SK-N-SH (cell line): ENCODE measurements at regions not wholly inside any gene's neighbourhood (a gene's known extent, or its start where the extent isn't known, plus 50 kb on each side); places are given as distances from the start of the nearest gene placed in this dataset.

ENCODE experiments used
- CTCF ChIA-PET: fragments of 300-600, 350-600 bp; formaldehyde crosslinking; extraction: SDS; loops from one replicate; lab custom pipeline; 2021; lab: Yijun Ruan, JAX
- POLR2A ChIA-PET: fragments of 350-600 bp; sonication (Branson Sonifier 250); formaldehyde crosslinking; extraction: SDS; loops from one replicate; lab custom pipeline; 2020; ENCODE audit warnings: antibody characterized with exemption, inconsistent platforms; lab: Yijun Ruan, JAX
- DNase-seq: peaks from one replicate; pipeline ENCODE4 v3.0.0; 2012
- H2AFZ ChIP-seq: fragments of 200-600 bp; sonication (generic); 2 replicates; pipeline ENCODE4 v1.8.1; 2016; ENCODE audit warnings: antibody characterized with exemption, mild to moderate bottlenecking, low read depth
- H3F3A ChIP-seq: fragments of 200-600 bp; sonication (generic); replicated peaks from 2 replicates; pipeline ENCODE3; 2016; ENCODE audit warnings: antibody characterized with exemption, mild to moderate bottlenecking; ENCODE audit not compliant: insufficient read depth
- H3K27ac ChIP-seq, 2 experiments: fragments of 200-500 bp in 1 of 2; fragments of 200-600 bp in 1 of 2; sonication (Bioruptor generic) in 1 of 2; sonication (generic), shearing (Covaris generic) in 1 of 2; 2 replicates each; pipeline versions ENCODE4 v1.5.1 to v1.6.1; 2014 to 2016; ENCODE audit warnings: low read depth in 2 of 2, inconsistent platforms in 1 of 2, low read length in 1 of 2, mild to moderate bottlenecking in 1 of 2, mixed read lengths in 1 of 2
- H3K27me3 ChIP-seq: fragments of 200-600 bp; sonication (generic), shearing (Covaris generic); 2 replicates; pipeline ENCODE4 v1.6.1; 2016; ENCODE audit warnings: mixed run types; ENCODE audit not compliant: insufficient read depth
- H3K36me3 ChIP-seq, 2 experiments: fragments of 200-500 bp in 1 of 2; fragments of 200-600 bp in 1 of 2; sonication (Bioruptor generic) in 1 of 2; sonication (generic) in 1 of 2; replicated peaks in 1 of 2; 2 replicates each; pipeline versions ENCODE3 to v1.5.1; 2014 to 2016; ENCODE audit warnings: low read length in 1 of 2, mild to moderate bottlenecking in 1 of 2; ENCODE audit not compliant: insufficient read depth in 2 of 2, control insufficient read depth in 1 of 2
- H3K4me1 ChIP-seq, 2 experiments: fragments of 200-500 bp in 1 of 2; fragments of 200-600 bp in 1 of 2; sonication (Bioruptor generic) in 1 of 2; sonication (generic), shearing (Covaris generic) in 1 of 2; 2 replicates each; pipeline versions ENCODE4 v1.5.1 to v1.6.1; 2014 to 2016; ENCODE audit warnings: low read depth in 1 of 2, low read length in 1 of 2, mixed run types in 1 of 2; ENCODE audit not compliant: insufficient read depth in 2 of 2, control insufficient read depth in 1 of 2
- H3K4me2 ChIP-seq: fragments of 200-600 bp; sonication (generic), shearing (Covaris generic); 2 replicates; pipeline ENCODE4 v1.6.1; 2017; ENCODE audit warnings: mixed run types
- H3K4me3 ChIP-seq, 2 experiments: fragments of 200-500 bp in 1 of 2; fragments of 200-600 bp in 1 of 2; sonication (Bioruptor generic) in 1 of 2; sonication (generic), shearing (Covaris generic) in 1 of 2; 2 replicates each; pipeline versions ENCODE4 v1.5.1 to v1.8.1; 2014 to 2016; ENCODE audit warnings: low read depth in 2 of 2, inconsistent platforms in 1 of 2, low read length in 1 of 2, mild to moderate bottlenecking in 1 of 2, mixed read lengths in 1 of 2, moderate library complexity in 1 of 2
- H3K79me2 ChIP-seq: fragments of 200-600 bp; sonication (generic); 2 replicates; pipeline ENCODE4 v1.8.1; 2017; ENCODE audit warnings: mild to moderate bottlenecking; ENCODE audit not compliant: insufficient read depth
- H3K9ac ChIP-seq: fragments of 200-600 bp; sonication (generic); 2 replicates; pipeline ENCODE4 v1.6.1; 2017; ENCODE audit warnings: mixed run types
- H3K9me2 ChIP-seq: fragments of 200-600 bp; sonication (generic); 2 replicates; pipeline ENCODE4 v1.6.1; 2017; ENCODE audit warnings: mixed run types
- H3K9me3 ChIP-seq: fragments of 200-600 bp; sonication (generic); 2 replicates; pipeline ENCODE4 v1.6.1; 2017; ENCODE audit warnings: mixed run types, mild to moderate bottlenecking, moderate library complexity
- H4K20me1 ChIP-seq: fragments of 200-600 bp; sonication (generic); 2 replicates; pipeline ENCODE4 v1.6.1; 2017; ENCODE audit warnings: mild to moderate bottlenecking, mixed run types; ENCODE audit not compliant: insufficient read depth
- CHD2 ChIP-seq: fragments of 150-350 bp; IDR thresholded peaks from 2 replicates; pipeline ENCODE4 v1.6.1; 2018; ENCODE audit warnings: low read length; ENCODE audit not compliant: partially characterized antibody
- JUND ChIP-seq: IDR thresholded peaks from 2 replicates; pipeline ENCODE4 v1.4.0; 2012
- MEF2A ChIP-seq: IDR thresholded peaks from 2 replicates; pipeline ENCODE4 v1.4.0; 2012; ENCODE audit warnings: low read depth, borderline replicate concordance
- NRF1 ChIP-seq: IDR thresholded peaks from 2 replicates; pipeline ENCODE4 v1.6.1; 2012; ENCODE audit warnings: low read depth, mild to moderate bottlenecking, low read length
- RAD21 ChIP-seq: IDR thresholded peaks from 2 replicates; pipeline ENCODE4 v1.6.1; 2012; ENCODE audit warnings: mild to moderate bottlenecking, low read length
- RFX5 ChIP-seq: IDR thresholded peaks from 2 replicates; pipeline ENCODE4 v1.6.1; 2012; ENCODE audit warnings: mild to moderate bottlenecking, improper control_type of control experiment, low read length
- RXRA ChIP-seq: IDR thresholded peaks from 2 replicates; pipeline ENCODE4 v1.4.0; 2012; ENCODE audit warnings: low read depth, mild to moderate bottlenecking, borderline replicate concordance
- SMC3 ChIP-seq: IDR thresholded peaks from 2 replicates; pipeline ENCODE4 v1.6.1; 2012; ENCODE audit warnings: low read depth, low read length, improper control_type of control experiment
- TAF1 ChIP-seq: IDR thresholded peaks from 2 replicates; pipeline ENCODE4 v1.6.1; 2012; ENCODE audit warnings: low read depth, mild to moderate bottlenecking, low read length, moderate library complexity, borderline replicate concordance
- TEAD4 ChIP-seq: IDR thresholded peaks from 2 replicates; pipeline ENCODE4 v1.4.0; 2012; ENCODE audit warnings: mild to moderate bottlenecking, borderline replicate concordance; ENCODE audit not compliant: insufficient read depth
- YY1 ChIP-seq: IDR thresholded peaks from 2 replicates; pipeline ENCODE4 v1.4.0; 2012; ENCODE audit warnings: low read depth, mild to moderate bottlenecking
- WGBS: methylation state at CpG from one replicate; pipeline ENCODE4 v1.1.6; 2017; ENCODE audit warnings: low lambda C conversion rate; 5-methylcytosine and 5-hydroxymethylcytosine counted together
- TF ChIP-seq, protein P1 (sequence below): IDR thresholded peaks from 2 replicates; pipeline ENCODE4 v1.4.0; 2012; ENCODE audit warnings: low read depth, borderline replicate concordance
- TF ChIP-seq, protein P2 (sequence below): IDR thresholded peaks from 2 replicates; pipeline ENCODE4; 2012

DNA sequence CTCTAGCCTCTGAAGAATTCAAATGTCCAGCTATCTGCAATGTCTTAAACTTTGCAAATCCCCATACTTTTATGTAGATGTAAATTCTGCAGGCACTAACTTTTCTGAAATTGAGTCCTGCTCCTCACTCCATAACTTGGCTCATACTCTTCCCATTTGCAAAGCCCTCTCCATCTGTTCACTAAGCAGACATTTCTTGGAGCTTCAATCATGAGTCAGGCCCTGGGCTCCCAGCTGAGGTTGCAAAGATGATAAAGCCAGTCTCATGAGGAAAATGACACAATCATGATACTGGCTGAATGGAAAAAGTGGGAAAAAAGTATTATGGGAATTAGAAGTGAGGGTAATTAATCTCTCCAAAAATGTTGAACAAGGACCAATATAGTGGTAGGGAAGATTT lies 507.6 kb downstream of the NR2F2 start:
- Histone ChIP-seq H3K9me3 (no peaks in the 10 kb centered on the region), H3K4me2 (no peak overlapping the region), H3K27me3 (no peaks in the 10 kb centered on the region), H3K79me2 (no peaks in the 10 kb centered on the region), H3K4me3 (no peak overlapping the region), H2AFZ (no peak overlapping the region), H3K27ac (no peak overlapping the region), H3K9ac (no peak overlapping the region), H3K36me3 (no peaks in the 10 kb centered on the region), H3K4me1 (peaks cover 0 to 4% of the 10 kb centered on the region in 2 experiments; a peak in 1 of 4 replicates), H3K9me2 (no peaks in the 10 kb centered on the region), H3F3A (no peaks in the 10 kb centered on the region), H4K20me1 (no peaks in the 10 kb centered on the region)
- no peak for DNase-seq
- TF ChIP-seq RFX5 (no peak), YY1 (no peak), NRF1 (no peak)
- TF ChIP-seq, protein P1, sequence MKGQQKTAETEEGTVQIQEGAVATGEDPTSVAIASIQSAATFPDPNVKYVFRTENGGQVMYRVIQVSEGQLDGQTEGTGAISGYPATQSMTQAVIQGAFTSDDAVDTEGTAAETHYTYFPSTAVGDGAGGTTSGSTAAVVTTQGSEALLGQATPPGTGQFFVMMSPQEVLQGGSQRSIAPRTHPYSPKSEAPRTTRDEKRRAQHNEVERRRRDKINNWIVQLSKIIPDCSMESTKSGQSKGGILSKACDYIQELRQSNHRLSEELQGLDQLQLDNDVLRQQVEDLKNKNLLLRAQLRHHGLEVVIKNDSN: no peak
- CTCF ChIA-PET: no interaction called here
- POLR2A ChIA-PET: no interaction called here

DNA sequence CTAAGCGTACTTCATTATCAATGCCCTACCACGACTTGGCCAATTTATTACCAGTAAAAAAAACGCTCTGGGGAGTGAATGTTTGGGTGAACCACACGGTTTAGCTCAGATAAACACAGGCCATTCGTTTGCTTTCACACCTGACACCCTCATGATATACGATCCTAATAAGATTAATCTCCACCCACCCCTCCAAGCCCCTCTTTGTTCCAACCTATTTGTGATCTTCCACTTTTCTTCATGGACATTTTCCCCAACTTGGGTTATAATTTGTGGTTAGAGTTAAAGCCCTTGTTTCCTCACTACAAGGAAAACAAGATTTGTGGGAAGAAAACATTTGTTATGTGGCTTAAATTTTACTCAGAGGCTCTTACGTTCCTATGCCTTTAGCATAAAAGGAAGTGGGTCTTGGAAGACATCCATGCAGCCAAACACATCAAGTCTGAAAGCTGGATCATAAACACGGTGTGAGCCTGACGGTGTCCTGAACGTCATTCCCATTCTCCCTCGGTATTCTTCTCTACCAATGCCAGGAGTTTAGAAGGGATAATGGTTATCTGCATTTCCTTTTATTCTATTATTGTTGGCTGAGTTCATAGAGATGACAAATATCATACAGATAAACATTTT lies 518.9 kb downstream of the NR2F2 start:
- no peaks in the 10 kb centered on the region for H3K27me3 ChIP-seq
- H3K9me2 ChIP-seq: no peaks in the 10 kb centered on the region
- no peak overlapping the region for H3K4me3 ChIP-seq
- no peak for DNase-seq
- ChIA-PET CTCF (no interaction called here), POLR2A (no interaction called here)
- WGBS: 9% methylated on average over 11 of the region's 11 CpGs
- H3K79me2 ChIP-seq: no peaks in the 10 kb centered on the region
- H3K9ac ChIP-seq: no peak overlapping the region
- H3K36me3 ChIP-seq: no peaks in the 10 kb centered on the region
- H3K27ac ChIP-seq: no peak overlapping the region
- no peak overlapping the region for H2AFZ ChIP-seq
- TF ChIP-seq SMC3 (no peak), RAD21 (no peak), RXRA (no peak), MEF2A (no peak), RFX5 (no peak), TAF1 (no peak)
- TF ChIP-seq, protein P2, sequence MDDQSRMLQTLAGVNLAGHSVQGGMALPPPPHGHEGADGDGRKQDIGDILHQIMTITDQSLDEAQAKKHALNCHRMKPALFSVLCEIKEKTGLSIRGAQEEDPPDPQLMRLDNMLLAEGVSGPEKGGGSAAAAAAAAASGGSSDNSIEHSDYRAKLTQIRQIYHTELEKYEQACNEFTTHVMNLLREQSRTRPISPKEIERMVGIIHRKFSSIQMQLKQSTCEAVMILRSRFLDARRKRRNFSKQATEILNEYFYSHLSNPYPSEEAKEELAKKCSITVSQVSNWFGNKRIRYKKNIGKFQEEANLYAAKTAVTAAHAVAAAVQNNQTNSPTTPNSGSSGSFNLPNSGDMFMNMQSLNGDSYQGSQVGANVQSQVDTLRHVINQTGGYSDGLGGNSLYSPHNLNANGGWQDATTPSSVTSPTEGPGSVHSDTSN: no peak
- no peaks in the 10 kb centered on the region for H4K20me1 ChIP-seq
- H3K4me1 ChIP-seq: no peaks in the 10 kb centered on the region; a peak in 1 of 4 replicates
- no peak overlapping the region for H3K4me2 ChIP-seq
- no peaks in the 10 kb centered on the region for H3F3A ChIP-seq
- H3K9me3 ChIP-seq: no peaks in the 10 kb centered on the region

DNA sequence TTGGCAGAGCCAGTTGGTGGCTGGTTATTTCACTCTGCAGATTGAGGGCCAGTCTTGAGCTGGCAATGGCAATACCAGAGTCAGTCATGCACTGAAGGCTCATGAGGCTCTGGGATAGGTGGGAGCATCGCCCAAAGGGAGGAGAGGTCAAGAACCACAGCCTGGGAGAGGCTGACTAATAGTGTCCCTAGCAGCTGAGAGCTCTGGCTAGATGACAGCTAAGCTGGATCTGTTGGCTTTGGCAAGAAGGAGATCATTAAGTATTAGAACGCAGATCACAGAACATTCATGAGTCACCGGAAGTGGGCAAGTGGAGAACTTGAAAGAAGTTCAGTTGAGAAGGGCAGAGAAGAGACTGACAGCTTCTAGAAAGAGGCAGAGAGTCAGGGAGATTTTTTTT lies 521.1 kb downstream of the NR2F2 start:
- CTCF ChIA-PET: no interaction called here
- H3K4me3 ChIP-seq: no peak overlapping the region
- POLR2A ChIA-PET: no interaction called here
- no peak overlapping the region for H2AFZ ChIP-seq
- TF ChIP-seq CHD2: no peak
- TF ChIP-seq YY1: no peak
- TF ChIP-seq TEAD4: no peak
- no peak for TF ChIP-seq TAF1
- no peak for TF ChIP-seq JUND
- TF ChIP-seq, all 33 proteins: peak for 0
- no peaks in the 10 kb centered on the region for H3K27me3 ChIP-seq
- no peak for DNase-seq
- no peaks in the 10 kb centered on the region for H3K9me3 ChIP-seq
- no peaks in the 10 kb centered on the region for H4K20me1 ChIP-seq
- no peak overlapping the region for H3K4me2 ChIP-seq
- no peaks in the 10 kb centered on the region; a peak in 1 of 4 replicates for H3K4me1 ChIP-seq
- 0% methylated on average over 3 of the region's 3 CpGs for WGBS
- H3K9me2 ChIP-seq: no peaks in the 10 kb centered on the region
- no peak overlapping the region for H3K9ac ChIP-seq
- H3K36me3 ChIP-seq: no peaks in the 10 kb centered on the region
- H3K27ac ChIP-seq: no peak overlapping the region
- H3F3A ChIP-seq: no peaks in the 10 kb centered on the region
- no peaks in the 10 kb centered on the region for H3K79me2 ChIP-seq
